Activated CD8-positive, alpha-beta memory T cell treated with anti-CD3 and anti-CD28 coated beads for 1 hour (primary cell): ENCODE measurements at regions not wholly inside any gene's neighbourhood (a gene's known extent, or its start where the extent isn't known, plus 50 kb on each side); places are given as distances from the start of the nearest gene placed in this dataset.

Source experiments
- DNase-seq, 2 donors: peaks; one replicate each; pipeline ENCODE4 v3.0.0-alpha.2; 2020; ENCODE audit warnings: low read depth in 1 of 2; ENCODE audit errors: extremely low read depth in 1 of 2

GRCh38 chr15:66941791-66942190 is 123.6 kb upstream of the SMAD3 start:
- DNase-seq, result no peak

- DNase-seq, result no peak
These were observed 122.6 kb upstream of the SMAD3 start for GRCh38 chr15:66942649-66943390.

GRCh38 chr15:66943456-66944095 is 121.8 kb upstream of the SMAD3 start:
- DNase-seq, result no peak

- DNase-seq, result no peak
These were observed 121.3 kb upstream of the SMAD3 start for GRCh38 chr15:66944121-66944520.

- no peak for DNase-seq
These were observed 120.1 kb upstream of the SMAD3 start for GRCh38 chr15:66945286-66945685.

- DNase-seq, result no peak
These were observed 119.6 kb upstream of the SMAD3 start for GRCh38 chr15:66945842-66946241.

- DNase-seq, result peak; percentile 36 to 56
These were observed 118.7 kb upstream of the SMAD3 start for GRCh38 chr15:66946578-66947164.

- no peak for DNase-seq
These were observed 117.9 kb upstream of the SMAD3 start for GRCh38 chr15:66947471-66947870.

GRCh38 chr15:66948294-66948693 is 117.1 kb upstream of the SMAD3 start:
- no peak for DNase-seq

- DNase-seq, result no peak
These were observed 115.3 kb upstream of the SMAD3 start for GRCh38 chr15:66950114-66950513.

- no peak for DNase-seq
These were observed 113.7 kb upstream of the SMAD3 start for GRCh38 chr15:66951531-66952320.

- DNase-seq, result no peak
These were observed 112.5 kb upstream of the SMAD3 start for GRCh38 chr15:66952756-66953522.

GRCh38 chr15:66953523-66954229 is 111.7 kb upstream of the SMAD3 start:
- no peak for DNase-seq

- DNase-seq, result no peak
These were observed 110.8 kb upstream of the SMAD3 start for GRCh38 chr15:66954601-66955000.

GRCh38 chr15:66955001-66955516 is 110.3 kb upstream of the SMAD3 start:
- no peak for DNase-seq

- no peak for DNase-seq
These were observed 109.4 kb upstream of the SMAD3 start for GRCh38 chr15:66955871-66956585.

GRCh38 chr15:66956672-66957430 is 108.6 kb upstream of the SMAD3 start:
- no peak for DNase-seq

- DNase-seq, result no peak
These were observed 108.0 kb upstream of the SMAD3 start for GRCh38 chr15:66957431-66957720.

GRCh38 chr15:66959066-66959465 is 106.3 kb upstream of the SMAD3 start:
- DNase-seq, result no peak
